GM12872 (cell line): ENCODE measurements at regions not wholly inside any gene's neighbourhood (a gene's known extent, or its start where the extent isn't known, plus 50 kb on each side); places are given as distances from the start of the nearest gene placed in this dataset.

Source experiments
- CTCF ChIP-seq: IDR thresholded peaks from 3 replicates; pipeline ENCODE4 v1.5.1; 2011; ENCODE audit warnings: low read depth, mild to moderate bottlenecking, low read length, moderate library complexity; ENCODE audit not compliant: insufficient read depth

GRCh38 chr4:182185491-182185890, 57.7 kb upstream of the TENM3 start:
- no peak for TF ChIP-seq CTCF

- no peak for TF ChIP-seq CTCF
Observed at GRCh38 chr4:182187674-182188073, 55.5 kb upstream of the TENM3 start.

GRCh38 chr4:182188622-182189021, 54.6 kb upstream of the TENM3 start:
- TF ChIP-seq CTCF, result no peak

- no peak for TF ChIP-seq CTCF
Observed at GRCh38 chr4:182189103-182189878, 53.9 kb upstream of the TENM3 start.

- no peak for TF ChIP-seq CTCF
Observed at GRCh38 chr4:182190306-182190705, 52.9 kb upstream of the TENM3 start.

- no peak for TF ChIP-seq CTCF
Observed at GRCh38 chr4:182192511-182193181, 50.6 kb upstream of the TENM3 start.

- no peak for TF ChIP-seq CTCF
Observed at GRCh38 chr4:182193311-182193710, 49.9 kb upstream of the TENM3 start.
